ENCODE measurements at regions not wholly inside any gene's neighbourhood (a gene's known extent, or its start where the extent isn't known, plus 50 kb on each side); places are given as distances from the start of the nearest gene placed in this dataset.

DNA sequence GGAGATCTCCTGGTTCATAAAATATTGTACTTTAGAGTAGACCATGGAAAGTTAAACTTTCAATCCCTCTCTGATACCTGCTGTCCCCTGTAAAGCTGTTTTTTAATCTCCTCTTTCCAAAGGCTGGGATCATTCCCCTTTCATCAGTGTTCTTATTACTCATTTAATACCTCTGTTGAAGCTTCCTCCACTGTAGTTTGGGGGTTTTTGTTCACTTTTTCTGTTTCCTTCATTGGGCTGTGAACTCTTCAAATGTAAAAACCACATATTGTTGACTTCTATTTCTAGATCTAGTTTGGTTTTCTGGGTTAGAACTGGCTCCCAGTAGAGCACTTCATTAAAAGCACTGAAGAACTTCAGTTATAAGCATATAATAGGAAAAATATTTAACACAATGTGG, 598.1 kb downstream of the RNF144A start:
- DNase-seq: no peak
- Histone ChIP-seq H3K4me1 (no peaks in the 10 kb centered on the region), H3K9me3 (no peaks in the 10 kb centered on the region), H3K36me3 (no peaks in the 10 kb centered on the region), H3K27me3 (no peaks in the 10 kb centered on the region), H3K4me3 (no peak overlapping the region), H3K27ac (no peak overlapping the region)
- intact Hi-C loops (cut with DNase I; ENCODE audit: low total_unique reads): no loop called here
- TF ChIP-seq POLR2A (IDR thresholded peaks at IDR 0.05): no peak
- TF ChIP-seq, protein P1, sequence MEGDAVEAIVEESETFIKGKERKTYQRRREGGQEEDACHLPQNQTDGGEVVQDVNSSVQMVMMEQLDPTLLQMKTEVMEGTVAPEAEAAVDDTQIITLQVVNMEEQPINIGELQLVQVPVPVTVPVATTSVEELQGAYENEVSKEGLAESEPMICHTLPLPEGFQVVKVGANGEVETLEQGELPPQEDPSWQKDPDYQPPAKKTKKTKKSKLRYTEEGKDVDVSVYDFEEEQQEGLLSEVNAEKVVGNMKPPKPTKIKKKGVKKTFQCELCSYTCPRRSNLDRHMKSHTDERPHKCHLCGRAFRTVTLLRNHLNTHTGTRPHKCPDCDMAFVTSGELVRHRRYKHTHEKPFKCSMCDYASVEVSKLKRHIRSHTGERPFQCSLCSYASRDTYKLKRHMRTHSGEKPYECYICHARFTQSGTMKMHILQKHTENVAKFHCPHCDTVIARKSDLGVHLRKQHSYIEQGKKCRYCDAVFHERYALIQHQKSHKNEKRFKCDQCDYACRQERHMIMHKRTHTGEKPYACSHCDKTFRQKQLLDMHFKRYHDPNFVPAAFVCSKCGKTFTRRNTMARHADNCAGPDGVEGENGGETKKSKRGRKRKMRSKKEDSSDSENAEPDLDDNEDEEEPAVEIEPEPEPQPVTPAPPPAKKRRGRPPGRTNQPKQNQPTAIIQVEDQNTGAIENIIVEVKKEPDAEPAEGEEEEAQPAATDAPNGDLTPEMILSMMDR (IDR thresholded peaks at IDR 0.05): no peak

- intact Hi-C loops (cut with DNase I; ENCODE audit: low total_unique reads): no loop called here
- H3K9me3 ChIP-seq: no peaks in the 10 kb centered on the region
- no peaks in the 10 kb centered on the region for H3K27me3 ChIP-seq
- no peak for DNase-seq
- H3K36me3 ChIP-seq: no peaks in the 10 kb centered on the region
- H3K27ac ChIP-seq: no peak overlapping the region
- no peak overlapping the region for H3K4me3 ChIP-seq
- TF ChIP-seq, protein P1 (IDR thresholded peaks at IDR 0.05): no peak
- no peaks in the 10 kb centered on the region for H3K4me1 ChIP-seq
These were observed 599.4 kb downstream of the RNF144A start for GRCh38 chr2:7516484-7517063.

GRCh38 chr2:7517088-7517487, 599.9 kb downstream of the RNF144A start:
- no peak for DNase-seq
- no peaks in the 10 kb centered on the region for H3K27me3 ChIP-seq
- no peak overlapping the region for H3K27ac ChIP-seq
- no peaks in the 10 kb centered on the region for H3K4me1 ChIP-seq
- H3K9me3 ChIP-seq: no peaks in the 10 kb centered on the region
- H3K36me3 ChIP-seq: no peaks in the 10 kb centered on the region
- TF ChIP-seq POLR2A (IDR thresholded peaks at IDR 0.05): no peak
- TF ChIP-seq, protein P1 (IDR thresholded peaks at IDR 0.05): no peak
- no peak overlapping the region for H3K4me3 ChIP-seq
- intact Hi-C loops (cut with DNase I; ENCODE audit: low total_unique reads): no loop called here

- Histone ChIP-seq H3K27me3 (no peaks in the 10 kb centered on the region), H3K36me3 (no peaks in the 10 kb centered on the region), H3K9me3 (no peaks in the 10 kb centered on the region), H3K4me3 (no peak overlapping the region), H3K27ac (no peak overlapping the region), H3K4me1 (no peaks in the 10 kb centered on the region)
- TF ChIP-seq, protein P1 (IDR thresholded peaks at IDR 0.05): no peak
- TF ChIP-seq POLR2A (IDR thresholded peaks at IDR 0.05): no peak
- intact Hi-C loops (cut with DNase I; ENCODE audit: low total_unique reads): no loop called here
- DNase-seq: no peak
These were observed 600.6 kb downstream of the RNF144A start for GRCh38 chr2:7517851-7518250.

GRCh38 chr2:7523481-7524120, 606.4 kb downstream of the RNF144A start:
- DNase-seq: no peak
- no peaks in the 10 kb centered on the region for H3K36me3 ChIP-seq
- no peaks in the 10 kb centered on the region for H3K27me3 ChIP-seq
- no peaks in the 10 kb centered on the region for H3K9me3 ChIP-seq
- H3K27ac ChIP-seq: no peak overlapping the region
- no peak for TF ChIP-seq POLR2A (IDR thresholded peaks at IDR 0.05)
- TF ChIP-seq, protein P1 (IDR thresholded peaks at IDR 0.05): no peak
- no peaks in the 10 kb centered on the region for H3K4me1 ChIP-seq
- H3K4me3 ChIP-seq: no peak overlapping the region
- intact Hi-C loops (cut with DNase I; ENCODE audit: low total_unique reads): no loop called here
